K562 (cell line): ENCODE measurements at regions not wholly inside any gene's neighbourhood (a gene's known extent, or its start where the extent isn't known, plus 50 kb on each side); places are given as distances from the start of the nearest gene placed in this dataset.

Experiments used
- ATAC-seq: fragments of 200-7000 bp; cut with Tn5 transposase; 3 replicates; pipeline ENCODE4 v1.9.1; 2020; ENCODE audit warnings: moderate library complexity
- BruUV-seq: library from RNA; stranded (reverse); fragments of 400-500 nt; replicated peaks from 2 replicates; lab custom pipeline; 2021; lab: Mats Ljungman, UMichigan
- CTCF ChIA-PET: fragments of 300-600 bp; formaldehyde crosslinking; extraction: SDS; loops from one replicate; lab custom pipeline; 2021; ENCODE audit warnings: low intra/inter-chr PET ratio; lab: Yijun Ruan, JAX
- POLR2A ChIA-PET: fragments of 300-600, 350-650 bp; sonication (Branson Sonifier 250); formaldehyde crosslinking; extraction: SDS; loops from one replicate; lab custom pipeline; 2021; ENCODE audit warnings: antibody characterized with exemption, inconsistent platforms; lab: Yijun Ruan, JAX
- DNase-seq, 4 experiments: peaks; one replicate each; pipeline versions ENCODE4 v3.0.0 to v3.0.0-alpha.2; 2011 to 2018; ENCODE audit warnings: low spot score in 3 of 4, mixed read lengths in 3 of 4; ENCODE audit errors: extremely low read depth in 1 of 4
- FAIRE-seq: peaks from 2 replicates; lab custom pipeline; 2011; peaks lifted over from hg19 to GRCh38; lab: Jason Lieb, UNC
- H2AFZ ChIP-seq: 2 replicates; pipeline ENCODE4 v1.6.0; 2011; ENCODE audit warnings: low read depth, low read length, control low read depth, inconsistent platforms
- H3K27ac ChIP-seq: fragments of 200-600 bp; 3 replicates; pipeline ENCODE4 v1.8.0; 2011; ENCODE audit warnings: low read depth, mild to moderate bottlenecking, control low read depth, inconsistent platforms, low read length, moderate library complexity, mixed read lengths; ENCODE audit errors: extremely low read depth
- H3K27me3 ChIP-seq, 2 experiments: fragments of 300-600 bp in 1 of 2; 2 replicates in 1 of 2; 3 replicates in 1 of 2; pipeline versions ENCODE4 v1.6.0 to v1.8.0; 2011; ENCODE audit warnings: inconsistent platforms in 2 of 2, low read length in 2 of 2, mild to moderate bottlenecking in 1 of 2, mixed read lengths in 1 of 2, moderate library complexity in 1 of 2; ENCODE audit not compliant: control insufficient read depth in 2 of 2, insufficient read depth in 2 of 2
- H3K36me3 ChIP-seq: fragments of 300-600 bp; 3 replicates; pipeline ENCODE4 v1.8.0; 2011; ENCODE audit warnings: mild to moderate bottlenecking, low read length, inconsistent platforms; ENCODE audit not compliant: control insufficient read depth, insufficient read depth
- H3K4me1 ChIP-seq, 2 experiments: fragments of 200-600 bp in 1 of 2; replicated peaks in 1 of 2; 2 replicates in 1 of 2; 3 replicates in 1 of 2; pipeline versions ENCODE4 v1.5.1 to v1.8.0; 2011; ENCODE audit warnings: inconsistent platforms in 2 of 2, low read length in 2 of 2, mild to moderate bottlenecking in 1 of 2, mixed read lengths in 1 of 2, moderate library complexity in 1 of 2; ENCODE audit not compliant: control insufficient read depth in 2 of 2, insufficient read depth in 2 of 2
- H3K4me2 ChIP-seq: 2 replicates; pipeline ENCODE4 v1.6.1; 2011; ENCODE audit warnings: low read length, control low read depth, inconsistent platforms, mixed read lengths; ENCODE audit not compliant: insufficient read depth
- H3K4me3 ChIP-seq: fragments of 200-600 bp; sonication (generic), shearing (Covaris generic); 2 replicates; pipeline ENCODE4 v1.5.1; 2016; ENCODE audit warnings: control low read depth, inconsistent platforms
- H3K79me2 ChIP-seq: fragments of 200-600 bp; 3 replicates; pipeline ENCODE4 v1.8.0; 2011; ENCODE audit warnings: low read length, inconsistent platforms; ENCODE audit not compliant: control insufficient read depth, insufficient read depth
- H3K9ac ChIP-seq, 2 experiments: 2 replicates each; pipeline versions ENCODE4 v1.6.0 to v1.6.1; 2011; ENCODE audit warnings: low read depth in 2 of 2, low read length in 2 of 2, control low read depth in 1 of 2, inconsistent platforms in 1 of 2, mild to moderate bottlenecking in 1 of 2, mixed read lengths in 1 of 2; ENCODE audit not compliant: insufficient read depth in 1 of 2
- H3K9me1 ChIP-seq: one replicate; pipeline ENCODE4 v1.6.0; 2011; ENCODE audit warnings: inconsistent platforms, mild to moderate bottlenecking, low read length, moderate library complexity; ENCODE audit not compliant: control insufficient read depth, insufficient read depth
- H3K9me3 ChIP-seq: replicated peaks from 2 replicates; pipeline ENCODE4 v1.5.1; 2011; ENCODE audit warnings: low read depth, low read length, inconsistent platforms; ENCODE audit not compliant: control insufficient read depth, insufficient read depth
- H4K20me1 ChIP-seq: replicated peaks from 2 replicates; pipeline ENCODE4 v1.6.1; 2011; ENCODE audit warnings: low read length, inconsistent platforms, mixed read lengths; ENCODE audit not compliant: control insufficient read depth, insufficient read depth
- ADNP ChIP-seq: fragments of 200-800 bp; sonication (Bioruptor generic); IDR thresholded peaks from 2 replicates; pipeline ENCODE4 v1.6.1; 2016; ENCODE audit warnings: missing genetic modification characterization, missing compliant biosample characterization
- CAMTA2 ChIP-seq: fragments of 250-450 bp; sonication (Bioruptor Pico); conservative IDR thresholded peaks from 2 replicates; pipeline ENCODE4 v1.5.1; 2022
- HEY1 ChIP-seq: fragments of 250-450 bp; sonication (Bioruptor Pico); IDR thresholded peaks from 2 replicates; pipeline ENCODE4 v1.5.0; 2020; ENCODE audit warnings: mild to moderate bottlenecking, moderate library complexity, borderline replicate concordance
- MYBL2 ChIP-seq, 2 experiments: fragments of 450-650 bp in 1 of 2; sonication (generic) in 1 of 2; formaldehyde crosslinking in 1 of 2; IDR thresholded peaks; 2 replicates each; pipeline versions ENCODE4 v1.6.1 to v1.8.1; 2017 to 2022; ENCODE audit warnings: borderline replicate concordance in 1 of 2, inconsistent platforms in 1 of 2, low read depth in 1 of 2, mild to moderate bottlenecking in 1 of 2, missing genetic modification reagents in 1 of 2, moderate library complexity in 1 of 2
- PPARD ChIP-seq: fragments of 250-450 bp; sonication (Bioruptor Pico); IDR thresholded peaks from 2 replicates; pipeline ENCODE4 v1.8.0; 2022; ENCODE audit warnings: inconsistent platforms, mild to moderate bottlenecking, moderate library complexity
- THRA ChIP-seq: fragments of 450-650 bp; IDR thresholded peaks from 2 replicates; pipeline ENCODE4 v1.6.1; 2017; ENCODE audit warnings: mild to moderate bottlenecking, moderate library complexity
- ZFX ChIP-seq: sonication (generic); formaldehyde crosslinking; IDR thresholded peaks from 2 replicates; pipeline ENCODE4 v1.8.0; 2022; ENCODE audit warnings: mild to moderate bottlenecking, missing genetic modification reagents, moderate library complexity
- ZNF165 ChIP-seq: fragments of 250-450 bp; sonication (Bioruptor Pico); IDR thresholded peaks from 2 replicates; pipeline ENCODE4 v1.4.0; 2020; ENCODE audit warnings: borderline replicate concordance
- WGBS: fragments of 100-300 bp; shearing (Covaris generic); methylation state at CpG from one replicate; pipeline ENCODE4 v1.1.6; 2016; ENCODE audit warnings: low coverage, mixed read lengths; ENCODE audit not compliant: insufficient coverage; ENCODE audit errors: missing lambda C conversion rate; 5-methylcytosine and 5-hydroxymethylcytosine counted together
- in situ Hi-C: fragments of 300-500 bp; cut with MboI; formaldehyde crosslinking; loops from 4 replicates; pipeline ENCODE4 v1.15.0; 2018; ENCODE audit warnings: inconsistent platforms, mixed read lengths
- intact Hi-C: fragments of 100-400 bp; cut with micrococcal nuclease; formaldehyde crosslinking; loops from 2 replicates; pipeline ENCODE4 v1.14.2; 2022
- TF ChIP-seq, protein P1 (sequence below): fragments of 450-650 bp; IDR thresholded peaks from 2 replicates; pipeline ENCODE4 v1.6.1; 2016; ENCODE audit warnings: mild to moderate bottlenecking
- TF ChIP-seq, protein P2 (sequence below): fragments of 450-650 bp; IDR thresholded peaks from 2 replicates; pipeline ENCODE4 v1.6.1; 2016; ENCODE audit warnings: low read depth, mild to moderate bottlenecking, moderate library complexity

DNA sequence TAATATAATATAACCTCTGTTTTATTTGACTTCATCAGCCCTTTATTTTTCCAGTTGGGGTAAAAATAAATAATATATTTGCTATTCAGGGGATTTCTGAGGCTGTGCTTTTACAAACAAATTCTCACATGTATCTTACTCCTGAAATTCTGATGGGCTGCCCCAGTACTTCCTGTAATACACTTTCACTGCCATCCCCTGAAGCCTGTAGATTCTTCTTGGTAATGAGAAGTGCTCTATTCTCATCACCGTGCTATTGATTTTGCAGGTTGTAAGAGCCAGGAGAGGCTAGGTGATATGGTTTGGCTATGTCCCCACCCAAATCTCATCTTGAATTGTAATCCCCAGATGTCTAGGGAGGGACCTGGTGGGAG lies 91.9 kb upstream of the CEP78 start:
- TF ChIP-seq HEY1 (CRISPR knock-in tag) (no peak), ADNP (tag) (no peak), THRA (no peak), ZNF165 (CRISPR knock-in tag) (no peak), CAMTA2 (no peak), MYBL2 (IDR thresholded peaks at IDR 0.05; ENCODE audit: low read depth) (no peak), MYBL2 (CRISPR knock-in tag; IDR thresholded peaks at IDR 0.05; ENCODE audit: borderline replicate concordance) (no peak), PPARD (CRISPR knock-in tag) (no peak), ZFX (CRISPR knock-in tag) (no peak)
- TF ChIP-seq, protein P1, sequence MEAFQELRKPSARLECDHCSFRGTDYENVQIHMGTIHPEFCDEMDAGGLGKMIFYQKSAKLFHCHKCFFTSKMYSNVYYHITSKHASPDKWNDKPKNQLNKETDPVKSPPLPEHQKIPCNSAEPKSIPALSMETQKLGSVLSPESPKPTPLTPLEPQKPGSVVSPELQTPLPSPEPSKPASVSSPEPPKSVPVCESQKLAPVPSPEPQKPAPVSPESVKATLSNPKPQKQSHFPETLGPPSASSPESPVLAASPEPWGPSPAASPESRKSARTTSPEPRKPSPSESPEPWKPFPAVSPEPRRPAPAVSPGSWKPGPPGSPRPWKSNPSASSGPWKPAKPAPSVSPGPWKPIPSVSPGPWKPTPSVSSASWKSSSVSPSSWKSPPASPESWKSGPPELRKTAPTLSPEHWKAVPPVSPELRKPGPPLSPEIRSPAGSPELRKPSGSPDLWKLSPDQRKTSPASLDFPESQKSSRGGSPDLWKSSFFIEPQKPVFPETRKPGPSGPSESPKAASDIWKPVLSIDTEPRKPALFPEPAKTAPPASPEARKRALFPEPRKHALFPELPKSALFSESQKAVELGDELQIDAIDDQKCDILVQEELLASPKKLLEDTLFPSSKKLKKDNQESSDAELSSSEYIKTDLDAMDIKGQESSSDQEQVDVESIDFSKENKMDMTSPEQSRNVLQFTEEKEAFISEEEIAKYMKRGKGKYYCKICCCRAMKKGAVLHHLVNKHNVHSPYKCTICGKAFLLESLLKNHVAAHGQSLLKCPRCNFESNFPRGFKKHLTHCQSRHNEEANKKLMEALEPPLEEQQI = no peak
- TF ChIP-seq, protein P2, sequence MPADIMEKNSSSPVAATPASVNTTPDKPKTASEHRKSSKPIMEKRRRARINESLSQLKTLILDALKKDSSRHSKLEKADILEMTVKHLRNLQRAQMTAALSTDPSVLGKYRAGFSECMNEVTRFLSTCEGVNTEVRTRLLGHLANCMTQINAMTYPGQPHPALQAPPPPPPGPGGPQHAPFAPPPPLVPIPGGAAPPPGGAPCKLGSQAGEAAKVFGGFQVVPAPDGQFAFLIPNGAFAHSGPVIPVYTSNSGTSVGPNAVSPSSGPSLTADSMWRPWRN = no peak
- Histone ChIP-seq H2AFZ (no peak overlapping the region), H3K4me3 (no peak overlapping the region), H3K9me3 (no peaks in the 10 kb centered on the region), H3K4me1 (no peaks in the 10 kb centered on the region), H3K9me1 (no peaks in the 10 kb centered on the region), H3K36me3 (no peaks in the 10 kb centered on the region), H3K27me3 (no peaks in the 10 kb centered on the region), H3K79me2 (no peaks in the 10 kb centered on the region), H3K4me2 (no peak overlapping the region), H3K27ac (no peak overlapping the region), H3K9ac (no peak overlapping the region), H4K20me1 (no peaks in the 10 kb centered on the region)
- 10% methylated on average over 1 of the region's 1 CpG for WGBS
- intact Hi-C loops (no loop called here), in situ Hi-C loops (no loop called here)
- BruUV-seq = no TSS peak
- DNase-seq (no peak), FAIRE-seq (no peak), ATAC-seq (no peak)
- CTCF ChIA-PET = no interaction called here
- POLR2A ChIA-PET = no interaction called here
